Ishikawa (cell line): ENCODE measurements at regions not wholly inside any gene's neighbourhood (a gene's known extent, or its start where the extent isn't known, plus 50 kb on each side); places are given as distances from the start of the nearest gene placed in this dataset.

Experiments used
- CEBPB ChIP-seq: IDR thresholded peaks from 2 replicates; pipeline ENCODE4 v1.6.1; 2012
- CREB1 ChIP-seq: IDR thresholded peaks from 2 replicates; pipeline ENCODE4 v1.6.1; 2012; ENCODE audit warnings: low read depth
- EGR1 ChIP-seq: IDR thresholded peaks from 2 replicates; pipeline ENCODE4 v1.6.1; 2012
- EP300 ChIP-seq: IDR thresholded peaks from 2 replicates; pipeline ENCODE4 v1.6.1; 2012; ENCODE audit warnings: borderline replicate concordance
- FOXM1 ChIP-seq: IDR thresholded peaks from 2 replicates; pipeline ENCODE4 v1.6.1; 2012; ENCODE audit warnings: low read depth, borderline replicate concordance
- MAX ChIP-seq: IDR thresholded peaks from 2 replicates; pipeline ENCODE4 v1.6.1; 2012
- NFIC ChIP-seq: IDR thresholded peaks from 2 replicates; pipeline ENCODE4 v1.6.1; 2012
- RAD21 ChIP-seq: IDR thresholded peaks from 2 replicates; pipeline ENCODE4 v1.6.1; 2012; ENCODE audit warnings: low read depth
- REST ChIP-seq: IDR thresholded peaks from 2 replicates; pipeline ENCODE4 v1.6.1; 2012; ENCODE audit warnings: low read depth, mild to moderate bottlenecking
- TAF1 ChIP-seq: IDR thresholded peaks from 2 replicates; pipeline ENCODE4 v1.6.1; 2012; ENCODE audit warnings: low read depth, mild to moderate bottlenecking
- TCF12 ChIP-seq: IDR thresholded peaks from 2 replicates; pipeline ENCODE4 v1.6.1; 2012; ENCODE audit warnings: low read depth
- TEAD4 ChIP-seq: IDR thresholded peaks from 2 replicates; pipeline ENCODE4 v1.6.1; 2012
- USF1 ChIP-seq: IDR thresholded peaks from 2 replicates; pipeline ENCODE4 v1.6.1; 2012
- YY1 ChIP-seq: IDR thresholded peaks from 2 replicates; pipeline ENCODE4 v1.6.1; 2012; ENCODE audit warnings: low read depth
- ZBTB7A ChIP-seq: IDR thresholded peaks from 2 replicates; pipeline ENCODE4 v1.6.1; 2012; ENCODE audit warnings: low read depth

- TF ChIP-seq CREB1, result no peak
- no peak for TF ChIP-seq NFIC
- no peak for TF ChIP-seq TEAD4
- TF ChIP-seq CEBPB, result no peak
- TF ChIP-seq USF1, result no peak
- TF ChIP-seq YY1, result no peak
- no peak for TF ChIP-seq FOXM1
- TF ChIP-seq REST, result no peak
- no peak for TF ChIP-seq EGR1
- TF ChIP-seq TCF12, result no peak
- TF ChIP-seq TAF1, result no peak
- no peak for TF ChIP-seq RAD21
- TF ChIP-seq EP300, result no peak
- no peak for TF ChIP-seq ZBTB7A
- no peak for TF ChIP-seq MAX
Observed at GRCh38 chr17:69734656-69735055, 320.2 kb downstream of the MAP2K6 start.

- TF ChIP-seq CEBPB (no peak), ZBTB7A (no peak), NFIC (no peak), CREB1 (no peak), MAX (no peak), TEAD4 (no peak), FOXM1 (no peak), RAD21 (no peak)
Observed at GRCh38 chr17:69735285-69735684, 320.8 kb downstream of the MAP2K6 start.

- TF ChIP-seq FOXM1 (no peak), NFIC (no peak), REST (no peak), EGR1 (no peak), EP300 (no peak), CREB1 (no peak), CEBPB (no peak)
Observed at GRCh38 chr17:69743091-69743490, 328.6 kb downstream of the MAP2K6 start.

GRCh38 chr17:69744512-69745070 is 330.1 kb downstream of the MAP2K6 start:
- TF ChIP-seq EP300 (no peak), USF1 (no peak), ZBTB7A (no peak), TCF12 (no peak), TAF1 (no peak), YY1 (no peak), REST (no peak), EGR1 (no peak), FOXM1 (no peak), CREB1 (no peak), NFIC (no peak), CEBPB (no peak), TEAD4 (no peak), MAX (no peak), RAD21 (no peak)

GRCh38 chr17:69749911-69750310 is 325.1 kb upstream of the KCNJ16 start:
- TF ChIP-seq YY1 (no peak), TAF1 (no peak), NFIC (no peak), TEAD4 (no peak), CEBPB (no peak), EP300 (no peak), USF1 (no peak), EGR1 (no peak), CREB1 (no peak), MAX (no peak), TCF12 (no peak), REST (no peak), FOXM1 (no peak), ZBTB7A (no peak), RAD21 (no peak)
